ENCODE measurements at regions not wholly inside any gene's neighbourhood (a gene's known extent, or its start where the extent isn't known, plus 50 kb on each side); places are given as distances from the start of the nearest gene placed in this dataset.

GRCh38 chr6:94751641-94752329, 825.5 kb upstream of the MANEA start:
- no peaks in the 10 kb centered on the region for H3K36me3 ChIP-seq
- WGBS, 5 donors = 76 to 79% (median 77%) methylated on average over 3 of the region's 3 CpGs
- H3K9me3 ChIP-seq = peaks cover 0 to 7% (median 3%) of the 10 kb centered on the region in 4 donors
- DNase-seq = no peak
- H3K27me3 ChIP-seq = no peaks in the 10 kb centered on the region
- intact Hi-C loops (cut with DNase I; ENCODE audit: low total_unique reads) = no loop called here
- no peak overlapping the region for H3K4me3 ChIP-seq
- H3K27ac ChIP-seq = no peak overlapping the region
- TF ChIP-seq, protein P1, sequence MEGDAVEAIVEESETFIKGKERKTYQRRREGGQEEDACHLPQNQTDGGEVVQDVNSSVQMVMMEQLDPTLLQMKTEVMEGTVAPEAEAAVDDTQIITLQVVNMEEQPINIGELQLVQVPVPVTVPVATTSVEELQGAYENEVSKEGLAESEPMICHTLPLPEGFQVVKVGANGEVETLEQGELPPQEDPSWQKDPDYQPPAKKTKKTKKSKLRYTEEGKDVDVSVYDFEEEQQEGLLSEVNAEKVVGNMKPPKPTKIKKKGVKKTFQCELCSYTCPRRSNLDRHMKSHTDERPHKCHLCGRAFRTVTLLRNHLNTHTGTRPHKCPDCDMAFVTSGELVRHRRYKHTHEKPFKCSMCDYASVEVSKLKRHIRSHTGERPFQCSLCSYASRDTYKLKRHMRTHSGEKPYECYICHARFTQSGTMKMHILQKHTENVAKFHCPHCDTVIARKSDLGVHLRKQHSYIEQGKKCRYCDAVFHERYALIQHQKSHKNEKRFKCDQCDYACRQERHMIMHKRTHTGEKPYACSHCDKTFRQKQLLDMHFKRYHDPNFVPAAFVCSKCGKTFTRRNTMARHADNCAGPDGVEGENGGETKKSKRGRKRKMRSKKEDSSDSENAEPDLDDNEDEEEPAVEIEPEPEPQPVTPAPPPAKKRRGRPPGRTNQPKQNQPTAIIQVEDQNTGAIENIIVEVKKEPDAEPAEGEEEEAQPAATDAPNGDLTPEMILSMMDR (IDR thresholded peaks at IDR 0.05) = no peak
- TF ChIP-seq POLR2A (IDR thresholded peaks at IDR 0.05) = no peak
- no peak for TF ChIP-seq POLR2AphosphoS5 (IDR thresholded peaks at IDR 0.05)
- TF ChIP-seq EP300 (IDR thresholded peaks at IDR 0.05) = no peak
- H3K4me1 ChIP-seq = no peaks in the 10 kb centered on the region

GRCh38 chr6:94736236-94736635, 841.1 kb upstream of the MANEA start:
- intact Hi-C loops (cut with DNase I; ENCODE audit: low total_unique reads) = no loop called here
- TF ChIP-seq EP300 (IDR thresholded peaks at IDR 0.05) (no peak), POLR2A (IDR thresholded peaks at IDR 0.05) (no peak), POLR2AphosphoS5 (IDR thresholded peaks at IDR 0.05) (no peak)
- TF ChIP-seq, protein P1 (IDR thresholded peaks at IDR 0.05) = no peak

GRCh38 chr6:94735270-94735669, 842.1 kb upstream of the MANEA start:
- 72 to 85% (median 77%) methylated on average over 7 of the region's 7 CpGs for WGBS, 5 donors
- intact Hi-C loops (cut with DNase I; ENCODE audit: low total_unique reads) = no loop called here
- Histone ChIP-seq H3K9me3 (peaks cover 0 to 11% (median 3%) of the 10 kb centered on the region in 4 donors), H3K27ac (no peak overlapping the region), H3K27me3 (no peaks in the 10 kb centered on the region), H3K4me3 (no peak overlapping the region), H3K4me1 (no peaks in the 10 kb centered on the region), H3K36me3 (no peaks in the 10 kb centered on the region)
- TF ChIP-seq POLR2A (IDR thresholded peaks at IDR 0.05) (no peak), EP300 (IDR thresholded peaks at IDR 0.05) (no peak), POLR2AphosphoS5 (IDR thresholded peaks at IDR 0.05) (no peak)
- TF ChIP-seq, protein P1 (IDR thresholded peaks at IDR 0.05) = no peak
- no peak for DNase-seq

More at GRCh38 chr6:94736236-94736635, 841.1 kb upstream of the MANEA start:
- Histone ChIP-seq H3K27me3 (no peaks in the 10 kb centered on the region), H3K4me1 (no peaks in the 10 kb centered on the region), H3K4me3 (no peak overlapping the region), H3K36me3 (no peaks in the 10 kb centered on the region), H3K27ac (no peak overlapping the region), H3K9me3 (peaks cover 0 to 11% (median 4%) of the 10 kb centered on the region in 4 donors)
- 92 to 100% (median 97%) methylated on average over 2 of the region's 2 CpGs for WGBS, 5 donors
- no peak for DNase-seq

GRCh38 chr6:94734751-94735150, 842.6 kb upstream of the MANEA start:
- intact Hi-C loops (cut with DNase I; ENCODE audit: low total_unique reads) = no loop called here
- no peak for DNase-seq
- Histone ChIP-seq H3K36me3 (no peaks in the 10 kb centered on the region), H3K27me3 (no peaks in the 10 kb centered on the region), H3K4me3 (no peak overlapping the region), H3K4me1 (no peaks in the 10 kb centered on the region), H3K27ac (no peak overlapping the region), H3K9me3 (peaks cover 0 to 11% (median 3%) of the 10 kb centered on the region in 4 donors)
- WGBS, 5 donors = 39 to 94% (median 85%) methylated on average over 1 of the region's 1 CpG
- TF ChIP-seq POLR2A (IDR thresholded peaks at IDR 0.05) (no peak), POLR2AphosphoS5 (IDR thresholded peaks at IDR 0.05) (no peak), EP300 (IDR thresholded peaks at IDR 0.05) (no peak)
- TF ChIP-seq, protein P1 (IDR thresholded peaks at IDR 0.05) = no peak
